IMR-90 (cell line): ENCODE measurements at regions not wholly inside any gene's neighbourhood (a gene's known extent, or its start where the extent isn't known, plus 50 kb on each side); places are given as distances from the start of the nearest gene placed in this dataset.

Experiments
- ATAC-seq: fragments of 200-7000 bp; cut with Tn5 transposase; 2 replicates; pipeline ENCODE4 v1.9.1; 2020; ENCODE audit warnings: low read depth, mild to moderate bottlenecking, moderate library complexity
- BruUV-seq: library from RNA; stranded (reverse); fragments of 400-500 nt; replicated peaks from 2 replicates; lab custom pipeline; 2021; lab: Mats Ljungman, UMichigan
- CTCF ChIA-PET: fragments of 300-600 bp; formaldehyde crosslinking; extraction: SDS; loops from one replicate; lab custom pipeline; 2021; ENCODE audit warnings: antibody characterized with exemption; lab: Yijun Ruan, JAX
- POLR2A ChIA-PET: fragments of 300-600 bp; sonication (Branson Sonifier 250); formaldehyde crosslinking; loops from one replicate; lab custom pipeline; 2022; ENCODE audit warnings: antibody characterized with exemption; ENCODE audit not compliant: unreplicated experiment; lab: Charles Lee
- DNase-seq: peaks from one replicate; pipeline ENCODE4 v3.0.0; 2013
- H2AFZ ChIP-seq: replicated peaks from 2 replicates; pipeline ENCODE3; 2013; ENCODE audit warnings: low read length, mild to moderate bottlenecking; ENCODE audit not compliant: poor library complexity
- H2AK5ac ChIP-seq: 2 replicates; pipeline ENCODE4 v1.6.1; 2013; ENCODE audit warnings: low read depth, low read length, inconsistent platforms
- H2AK9ac ChIP-seq: replicated peaks from 2 replicates; pipeline ENCODE3; 2013; ENCODE audit warnings: mild to moderate bottlenecking, low read depth, low read length, moderate library complexity; ENCODE audit not compliant: poor library complexity
- H2BK120ac ChIP-seq: 2 replicates; pipeline ENCODE4 v1.6.1; 2013; ENCODE audit warnings: low read depth, low read length, inconsistent platforms
- H2BK15ac ChIP-seq: 3 replicates; pipeline ENCODE4 v1.6.1; 2013; ENCODE audit warnings: low read depth, low read length, inconsistent platforms
- H2BK20ac ChIP-seq: 2 replicates; pipeline ENCODE4 v1.6.1; 2013; ENCODE audit warnings: low read depth, mild to moderate bottlenecking, inconsistent platforms, low read length, moderate library complexity
- H2BK5ac ChIP-seq: 2 replicates; pipeline ENCODE4 v1.6.1; 2013; ENCODE audit warnings: mild to moderate bottlenecking, low read depth, low read length, inconsistent platforms; ENCODE audit not compliant: poor library complexity, severe bottlenecking
- H3K14ac ChIP-seq: replicated peaks from 2 replicates; pipeline ENCODE4 v1.6.1; 2013; ENCODE audit warnings: low read depth, low read length, inconsistent platforms
- H3K18ac ChIP-seq: 2 replicates; pipeline ENCODE4 v1.6.1; 2013; ENCODE audit warnings: low read depth, low read length, control low read depth
- H3K23ac ChIP-seq: 2 replicates; pipeline ENCODE4 v1.6.1; 2013; ENCODE audit warnings: low read depth, low read length, inconsistent platforms
- H3K27ac ChIP-seq: 2 replicates; pipeline ENCODE4 v1.5.1; 2013; ENCODE audit warnings: mild to moderate bottlenecking, control low read depth, low read length; ENCODE audit not compliant: insufficient read depth
- H3K27me3 ChIP-seq: 2 replicates; pipeline ENCODE4 v1.6.1; 2013; ENCODE audit warnings: low read length; ENCODE audit not compliant: control insufficient read depth, insufficient read depth
- H3K36me3 ChIP-seq: 2 replicates; pipeline ENCODE4 v1.6.1; 2013; ENCODE audit warnings: low read length, mixed read lengths; ENCODE audit not compliant: control insufficient read depth, insufficient read depth
- H3K4ac ChIP-seq: 2 replicates; pipeline ENCODE4 v1.6.1; 2013; ENCODE audit warnings: low read depth, low read length, inconsistent platforms
- H3K4me1 ChIP-seq: 2 replicates; pipeline ENCODE4 v1.6.1; 2013; ENCODE audit warnings: low read length, mixed read lengths; ENCODE audit not compliant: control insufficient read depth, insufficient read depth
- H3K4me2 ChIP-seq: 2 replicates; pipeline ENCODE4 v1.6.1; 2013; ENCODE audit warnings: low read depth, mild to moderate bottlenecking, control low read depth, low read length, moderate library complexity
- H3K4me3 ChIP-seq: 2 replicates; pipeline ENCODE4 v1.5.1; 2013; ENCODE audit warnings: low read depth, mild to moderate bottlenecking, control low read depth, low read length, moderate library complexity; ENCODE audit not compliant: insufficient read depth
- H3K56ac ChIP-seq: 2 replicates; pipeline ENCODE4 v1.6.1; 2013; ENCODE audit warnings: low read length, inconsistent platforms; ENCODE audit not compliant: insufficient read depth; ENCODE audit errors: extremely low read depth
- H3K79me1 ChIP-seq, 2 experiments: 2 replicates each; pipeline ENCODE4 v1.6.1; 2013; ENCODE audit warnings: low read length in 2 of 2, inconsistent platforms in 1 of 2, low read depth in 1 of 2
- H3K9ac ChIP-seq: 2 replicates; pipeline ENCODE4 v1.6.1; 2013; ENCODE audit warnings: low read depth, low read length, control low read depth
- H3K9me1 ChIP-seq: 2 replicates; pipeline ENCODE4 v1.6.1; 2013; ENCODE audit warnings: low read length, inconsistent platforms; ENCODE audit not compliant: insufficient read depth
- H3K9me3 ChIP-seq: 2 replicates; pipeline ENCODE4 v1.6.1; 2013; ENCODE audit warnings: low read length; ENCODE audit not compliant: control insufficient read depth, insufficient read depth
- H4K20me1 ChIP-seq: 2 replicates; pipeline ENCODE4 v1.6.1; 2013; ENCODE audit warnings: low read length, inconsistent platforms; ENCODE audit not compliant: insufficient read depth
- H4K5ac ChIP-seq: 2 replicates; pipeline ENCODE4 v1.6.1; 2013; ENCODE audit warnings: mild to moderate bottlenecking, low read depth, low read length, control low read depth
- H4K8ac ChIP-seq, 2 experiments: 2 replicates each; pipeline ENCODE4 v1.6.1; 2013; ENCODE audit warnings: low read depth in 2 of 2, low read length in 2 of 2, control low read depth in 1 of 2, inconsistent platforms in 1 of 2
- H4K91ac ChIP-seq: 2 replicates; pipeline ENCODE4 v1.6.1; 2013; ENCODE audit warnings: low read depth, low read length, inconsistent platforms; ENCODE audit not compliant: insufficient read depth
- BHLHE40 ChIP-seq: fragments of 150-350 bp; IDR thresholded peaks from 2 replicates; pipeline ENCODE4 v1.6.1; 2016; ENCODE audit warnings: mild to moderate bottlenecking, low read depth, low read length
- CEBPB ChIP-seq: IDR thresholded peaks from 2 replicates; pipeline ENCODE4 v1.6.1; 2012; ENCODE audit warnings: low read depth, low read length, improper control_type of control experiment
- CHD1 ChIP-seq: IDR thresholded peaks from 2 replicates; pipeline ENCODE4 v1.6.1; 2012; ENCODE audit warnings: low read depth, low read length, improper control_type of control experiment
- CTCF ChIP-seq: conservative IDR thresholded peaks from 2 replicates; pipeline ENCODE4 v1.5.1; 2012; ENCODE audit warnings: mild to moderate bottlenecking, low read depth, low read length, improper control_type of control experiment
- ELK1 ChIP-seq: fragments of 150-350 bp; IDR thresholded peaks from 2 replicates; pipeline ENCODE4 v1.6.1; 2016; ENCODE audit warnings: low read depth, mild to moderate bottlenecking, low read length, moderate library complexity, borderline replicate concordance
- MAFK ChIP-seq: IDR thresholded peaks from 2 replicates; pipeline ENCODE4 v1.6.1; 2012; ENCODE audit warnings: low read depth, low read length, improper control_type of control experiment
- MAZ ChIP-seq: IDR thresholded peaks from 2 replicates; pipeline ENCODE4 v1.6.1; 2012; ENCODE audit warnings: low read depth, mild to moderate bottlenecking, low read length, improper control_type of control experiment, moderate library complexity, borderline replicate concordance
- MXI1 ChIP-seq: IDR thresholded peaks from 2 replicates; pipeline ENCODE4 v1.6.1; 2012; ENCODE audit warnings: low read depth, mild to moderate bottlenecking, low read length, moderate library complexity, borderline replicate concordance
- NFE2L2 ChIP-seq: fragments of 150-350 bp; IDR thresholded peaks from 2 replicates; pipeline ENCODE4 v1.6.1; 2016; ENCODE audit warnings: low read depth, mild to moderate bottlenecking, low read length
- POLR2A ChIP-seq: IDR thresholded peaks from 2 replicates; pipeline ENCODE4 v1.6.1; 2012; ENCODE audit warnings: mild to moderate bottlenecking, low read depth, low read length
- RAD21 ChIP-seq: IDR thresholded peaks from 2 replicates; pipeline ENCODE4 v1.6.1; 2012; ENCODE audit warnings: low read length, improper control_type of control experiment
- RCOR1 ChIP-seq: IDR thresholded peaks from 2 replicates; pipeline ENCODE4 v1.6.1; 2012; ENCODE audit warnings: mild to moderate bottlenecking, low read length, improper control_type of control experiment; ENCODE audit not compliant: insufficient replicate concordance
- RFX5 ChIP-seq: IDR thresholded peaks from 2 replicates; pipeline ENCODE4 v1.8.0; 2012; ENCODE audit warnings: low read depth, mild to moderate bottlenecking, low read length, moderate library complexity
- SMC3 ChIP-seq: fragments of 150-350 bp; IDR thresholded peaks from 2 replicates; pipeline ENCODE4 v1.6.1; 2016; ENCODE audit warnings: low read depth, mild to moderate bottlenecking, antibody characterized with exemption, low read length, moderate library complexity
- USF2 ChIP-seq: fragments of 150-350 bp; IDR thresholded peaks from 2 replicates; pipeline ENCODE4 v1.6.1; 2017; ENCODE audit warnings: mild to moderate bottlenecking, antibody characterized with exemption, low read length, low read depth
- dilution Hi-C: fragments of 300-500 bp; cut with HindIII; formaldehyde crosslinking; loops from one replicate; pipeline ENCODE4 v1.14.3; 2018; ENCODE audit warnings: low sequenced_read_pairs; ENCODE audit not compliant: unreplicated experiment
- in situ Hi-C: fragments of 300-500 bp; cut with MboI; formaldehyde crosslinking; loops from 3 replicates; pipeline ENCODE4 v1.14.3; 2019; ENCODE audit warnings: low sequenced_read_pairs, inconsistent platforms, mixed read lengths
- intact Hi-C: fragments of 100-400 bp; cut with micrococcal nuclease; formaldehyde crosslinking; loops from 2 replicates; pipeline ENCODE4 v1.10.0; 2022

- no TSS peak for BruUV-seq
Observed at GRCh38 chr4:104093247-104093646, 373.5 kb upstream of the TACR3 start.

More at GRCh38 chr4:104093247-104093646, 373.5 kb upstream of the TACR3 start:
- TF ChIP-seq NFE2L2, result no peak
- no peak for TF ChIP-seq BHLHE40
- no peak for TF ChIP-seq MAFK
- no peak for TF ChIP-seq SMC3
- no peak for TF ChIP-seq RFX5
- TF ChIP-seq CHD1, result no peak
- TF ChIP-seq RAD21, result no peak
- TF ChIP-seq POLR2A, result no peak
- no peak for TF ChIP-seq RCOR1
- TF ChIP-seq MAZ, result no peak
- no peak for TF ChIP-seq MXI1
- no peak for TF ChIP-seq ELK1
- no peak for TF ChIP-seq CEBPB
- no peak for TF ChIP-seq USF2
- TF ChIP-seq CTCF, result no peak
- H3K27me3 ChIP-seq, result no peaks in the 10 kb centered on the region
- CTCF ChIA-PET, result no interaction called here
- H4K8ac ChIP-seq, result no peak overlapping the region
- H2BK5ac ChIP-seq, result no peak overlapping the region
- no peak for DNase-seq
- no peak overlapping the region for H3K4ac ChIP-seq
- no peak overlapping the region for H4K5ac ChIP-seq
- no peak overlapping the region for H3K9ac ChIP-seq
- H3K18ac ChIP-seq, result no peak overlapping the region
- H3K27ac ChIP-seq, result no peak overlapping the region
- H3K9me3 ChIP-seq, result peaks cover 20% of the 10 kb centered on the region
- H3K79me1 ChIP-seq, result no peaks in the 10 kb centered on the region
- H3K9me1 ChIP-seq, result no peaks in the 10 kb centered on the region
- no peak overlapping the region for H2BK15ac ChIP-seq
- H2BK120ac ChIP-seq, result no peak overlapping the region
- no peak overlapping the region for H2BK20ac ChIP-seq
- H2AK9ac ChIP-seq, result no peak overlapping the region
- POLR2A ChIA-PET, result no interaction called here
- intact Hi-C loops, result no loop called here
- no peak for ATAC-seq
- no peak overlapping the region for H3K14ac ChIP-seq
- H3K4me2 ChIP-seq, result no peak overlapping the region
- H4K91ac ChIP-seq, result no peak overlapping the region
- no peak overlapping the region for H3K4me3 ChIP-seq
- no peak overlapping the region for H2AK5ac ChIP-seq
- no peaks in the 10 kb centered on the region for H4K20me1 ChIP-seq
- H3K23ac ChIP-seq, result no peak overlapping the region
- H2AFZ ChIP-seq, result no peak overlapping the region
- H3K56ac ChIP-seq, result no peak overlapping the region
- in situ Hi-C loops, result no loop called here
- no peaks in the 10 kb centered on the region for H3K36me3 ChIP-seq
- H3K4me1 ChIP-seq, result no peaks in the 10 kb centered on the region
- dilution Hi-C loops, result no loop called here
